Brain microvascular endothelial cell (primary cell): ENCODE measurements at regions not wholly inside any gene's neighbourhood (a gene's known extent, or its start where the extent isn't known, plus 50 kb on each side); places are given as distances from the start of the nearest gene placed in this dataset.

Experiments
- DNase-seq: peaks from one replicate; pipeline ENCODE4 v3.0.0-alpha.2; 2020
- H3K27ac ChIP-seq: fragments of 250-450 bp; sonication (Bioruptor Pico); 2 replicates; pipeline ENCODE4 v1.5.1; 2020; ENCODE audit warnings: mild to moderate bottlenecking, moderate library complexity
- H3K27me3 ChIP-seq: fragments of 250-450 bp; sonication (Bioruptor Pico); replicated peaks from 2 replicates; pipeline ENCODE4 v1.5.1; 2020; ENCODE audit warnings: mild to moderate bottlenecking
- H3K36me3 ChIP-seq: fragments of 250-450 bp; sonication (Bioruptor Pico); replicated peaks from 2 replicates; pipeline ENCODE4 v1.5.1; 2020; ENCODE audit warnings: mild to moderate bottlenecking
- H3K4me3 ChIP-seq: 2 replicates; pipeline ENCODE4 v1.5.1; 2011; ENCODE audit warnings: low read depth, mild to moderate bottlenecking, control low read depth, low read length, moderate library complexity
- in situ Hi-C: cut with HindIII; loops from 2 replicates; pipeline ENCODE4 v1.10.0; 2017; ENCODE audit warnings: low sequenced_read_pairs, low pct_ligation_motif_present
- TF ChIP-seq, protein P1 (sequence below): IDR thresholded peaks from 2 replicates; pipeline ENCODE4 v1.5.1; 2011; ENCODE audit warnings: low read depth, mild to moderate bottlenecking, moderate library complexity, low read length, control low read depth, inconsistent platforms; ENCODE audit errors: missing control alignments

DNA sequence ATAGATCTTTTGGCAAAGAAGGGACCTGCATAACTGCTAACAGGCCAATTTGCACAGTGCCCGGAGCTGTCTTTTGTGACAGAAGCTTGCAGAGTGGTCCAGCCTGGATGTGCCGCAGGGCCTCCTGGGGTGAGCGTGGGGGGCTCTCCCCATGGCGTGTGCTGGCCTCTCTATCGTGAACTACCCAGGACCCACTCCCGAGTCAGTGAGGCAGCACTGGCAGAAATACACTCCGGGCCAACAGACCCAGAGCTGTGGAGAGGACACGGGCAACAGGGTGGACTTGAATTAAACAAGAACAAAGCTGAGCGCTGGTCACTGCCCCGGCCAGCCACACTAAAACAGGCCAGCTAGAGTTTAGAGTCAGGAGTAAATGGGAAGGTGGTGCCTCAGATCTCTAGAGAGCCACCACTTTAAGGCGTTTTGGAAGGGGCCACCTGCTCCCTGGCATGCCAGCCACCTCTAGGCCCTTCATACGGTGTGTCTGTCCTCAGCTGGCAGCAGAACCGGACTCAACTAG lies 152.1 kb downstream of the KLF13 start:
- TF ChIP-seq, protein P1, sequence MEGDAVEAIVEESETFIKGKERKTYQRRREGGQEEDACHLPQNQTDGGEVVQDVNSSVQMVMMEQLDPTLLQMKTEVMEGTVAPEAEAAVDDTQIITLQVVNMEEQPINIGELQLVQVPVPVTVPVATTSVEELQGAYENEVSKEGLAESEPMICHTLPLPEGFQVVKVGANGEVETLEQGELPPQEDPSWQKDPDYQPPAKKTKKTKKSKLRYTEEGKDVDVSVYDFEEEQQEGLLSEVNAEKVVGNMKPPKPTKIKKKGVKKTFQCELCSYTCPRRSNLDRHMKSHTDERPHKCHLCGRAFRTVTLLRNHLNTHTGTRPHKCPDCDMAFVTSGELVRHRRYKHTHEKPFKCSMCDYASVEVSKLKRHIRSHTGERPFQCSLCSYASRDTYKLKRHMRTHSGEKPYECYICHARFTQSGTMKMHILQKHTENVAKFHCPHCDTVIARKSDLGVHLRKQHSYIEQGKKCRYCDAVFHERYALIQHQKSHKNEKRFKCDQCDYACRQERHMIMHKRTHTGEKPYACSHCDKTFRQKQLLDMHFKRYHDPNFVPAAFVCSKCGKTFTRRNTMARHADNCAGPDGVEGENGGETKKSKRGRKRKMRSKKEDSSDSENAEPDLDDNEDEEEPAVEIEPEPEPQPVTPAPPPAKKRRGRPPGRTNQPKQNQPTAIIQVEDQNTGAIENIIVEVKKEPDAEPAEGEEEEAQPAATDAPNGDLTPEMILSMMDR = no peak

DNA sequence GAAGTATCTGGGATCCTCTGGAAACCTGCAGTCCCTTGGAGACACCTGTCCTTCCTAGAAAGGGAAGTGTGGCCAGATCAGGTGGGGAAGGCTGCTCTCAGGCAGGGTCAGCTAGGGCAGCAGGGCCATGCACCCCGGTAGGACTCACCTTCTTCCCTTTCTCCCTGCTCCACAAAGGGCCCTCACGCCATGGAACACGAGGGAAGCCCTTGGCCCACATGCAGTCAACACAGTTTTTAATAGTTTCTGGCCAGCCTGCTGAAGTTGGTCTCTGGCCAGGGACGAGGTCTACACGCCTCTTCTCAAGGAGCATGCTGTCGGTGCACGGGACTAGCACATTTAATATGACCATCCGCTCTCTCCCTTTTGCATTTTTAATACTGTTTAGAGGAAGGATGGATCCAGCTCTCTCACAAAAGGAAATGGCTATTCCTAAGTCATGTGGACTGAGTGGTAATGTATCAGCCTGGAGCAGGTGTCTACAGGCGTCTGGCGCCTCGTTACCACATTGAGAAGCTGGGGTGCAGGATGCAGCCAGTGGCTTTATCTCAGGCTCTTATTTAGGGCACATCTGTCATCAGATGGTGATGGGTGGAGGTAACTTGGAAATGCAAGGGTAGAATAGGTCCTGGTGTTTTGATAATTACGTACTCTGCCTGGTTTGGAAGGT lies 153.9 kb downstream of the KLF13 start:
- in situ Hi-C loops = loop anchor here (25.0 kb wide), 1 partner anchor 268 kb away; no protein-coding TSS in a partner anchor
- H3K4me3 ChIP-seq = no peak overlapping the region
- no peak for DNase-seq
- peaks cover 14% of the 10 kb centered on the region for H3K27me3 ChIP-seq
- no peak overlapping the region for H3K27ac ChIP-seq
- H3K36me3 ChIP-seq = no peaks in the 10 kb centered on the region
- TF ChIP-seq, protein P1 = no peak

More for the DNA sequence above, 152.1 kb downstream of the KLF13 start:
- no peaks in the 10 kb centered on the region for H3K36me3 ChIP-seq
- H3K27ac ChIP-seq = no peak overlapping the region
- in situ Hi-C loops = loop anchor here (25.0 kb wide), 1 partner anchor 266 kb away; no protein-coding TSS in a partner anchor
- no peak overlapping the region for H3K4me3 ChIP-seq
- DNase-seq = no peak
- peaks cover 12% of the 10 kb centered on the region for H3K27me3 ChIP-seq

DNA sequence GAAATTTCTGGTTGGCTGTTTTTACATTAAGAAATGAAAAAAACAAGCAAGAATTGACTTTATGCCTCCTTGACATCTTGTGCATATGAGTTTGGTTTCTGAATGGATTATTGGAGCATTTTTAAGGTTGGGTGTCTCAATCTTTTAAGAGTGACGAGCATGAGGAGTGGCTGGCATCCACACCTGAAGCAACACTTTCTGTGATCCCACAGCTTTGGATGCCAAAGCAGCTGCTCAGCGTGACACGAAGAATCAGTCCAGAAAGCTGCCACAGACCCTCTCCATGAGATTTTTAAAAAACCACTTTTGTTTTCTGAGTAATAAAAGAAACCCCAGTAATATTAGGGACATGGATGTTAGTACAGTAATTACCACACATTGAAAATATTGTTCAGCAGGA lies 154.5 kb downstream of the KLF13 start:
- no peak for DNase-seq
- Histone ChIP-seq H3K36me3 (no peaks in the 10 kb centered on the region), H3K27me3 (peaks cover 14% of the 10 kb centered on the region), H3K27ac (no peak overlapping the region), H3K4me3 (no peak overlapping the region)
- in situ Hi-C loops = loop anchor here (25.0 kb wide), 1 partner anchor 269 kb away; no protein-coding TSS in a partner anchor
- TF ChIP-seq, protein P1 = no peak

DNA sequence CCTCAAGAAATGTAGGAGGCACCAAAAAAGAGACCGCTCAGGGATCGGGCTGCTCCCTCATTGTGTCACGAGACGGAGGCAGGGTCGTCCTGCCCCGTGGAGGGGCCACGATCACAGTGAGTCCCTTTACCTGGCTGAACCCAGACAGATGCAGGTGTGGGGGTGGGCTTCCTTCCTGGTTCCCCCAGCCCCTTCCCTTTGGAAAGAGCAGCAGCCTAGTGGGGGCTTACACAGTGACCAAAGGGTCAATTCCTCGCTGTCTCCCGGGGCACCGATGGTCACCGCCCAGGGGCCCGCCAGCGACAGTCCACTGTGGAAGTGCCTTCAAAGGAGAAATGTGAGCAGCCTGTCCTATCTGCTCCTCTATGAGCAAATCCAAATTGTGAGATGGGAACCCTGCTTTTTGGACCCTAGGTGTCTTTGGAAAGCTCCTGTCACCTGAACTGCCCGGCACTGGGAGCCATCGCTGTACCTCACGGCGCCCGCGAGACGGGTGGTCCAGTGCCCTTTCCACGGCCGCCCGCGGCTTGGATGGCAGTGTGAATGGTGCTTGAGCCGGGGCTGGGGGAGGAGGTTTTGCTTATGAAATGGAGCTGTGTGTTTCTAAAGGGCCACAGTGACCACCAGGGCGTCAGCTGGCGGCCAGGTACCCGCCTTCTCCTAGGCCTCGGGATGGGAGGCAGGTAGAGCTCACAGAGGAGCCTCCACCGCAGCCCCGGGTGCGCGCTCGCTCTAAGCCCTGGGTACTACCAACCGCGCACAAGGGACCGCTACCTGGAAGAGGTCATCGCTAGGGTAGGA lies 155.7 kb downstream of the KLF13 start:
- Histone ChIP-seq H3K36me3 (no peaks in the 10 kb centered on the region), H3K27me3 (peaks cover 14% of the 10 kb centered on the region), H3K27ac (no peak overlapping the region), H3K4me3 (no peak overlapping the region)
- in situ Hi-C loops = loop anchor here (25.0 kb wide), 1 partner anchor 270 kb away; no protein-coding TSS in a partner anchor
- DNase-seq = no peak
- TF ChIP-seq, protein P1 = no peak

DNA sequence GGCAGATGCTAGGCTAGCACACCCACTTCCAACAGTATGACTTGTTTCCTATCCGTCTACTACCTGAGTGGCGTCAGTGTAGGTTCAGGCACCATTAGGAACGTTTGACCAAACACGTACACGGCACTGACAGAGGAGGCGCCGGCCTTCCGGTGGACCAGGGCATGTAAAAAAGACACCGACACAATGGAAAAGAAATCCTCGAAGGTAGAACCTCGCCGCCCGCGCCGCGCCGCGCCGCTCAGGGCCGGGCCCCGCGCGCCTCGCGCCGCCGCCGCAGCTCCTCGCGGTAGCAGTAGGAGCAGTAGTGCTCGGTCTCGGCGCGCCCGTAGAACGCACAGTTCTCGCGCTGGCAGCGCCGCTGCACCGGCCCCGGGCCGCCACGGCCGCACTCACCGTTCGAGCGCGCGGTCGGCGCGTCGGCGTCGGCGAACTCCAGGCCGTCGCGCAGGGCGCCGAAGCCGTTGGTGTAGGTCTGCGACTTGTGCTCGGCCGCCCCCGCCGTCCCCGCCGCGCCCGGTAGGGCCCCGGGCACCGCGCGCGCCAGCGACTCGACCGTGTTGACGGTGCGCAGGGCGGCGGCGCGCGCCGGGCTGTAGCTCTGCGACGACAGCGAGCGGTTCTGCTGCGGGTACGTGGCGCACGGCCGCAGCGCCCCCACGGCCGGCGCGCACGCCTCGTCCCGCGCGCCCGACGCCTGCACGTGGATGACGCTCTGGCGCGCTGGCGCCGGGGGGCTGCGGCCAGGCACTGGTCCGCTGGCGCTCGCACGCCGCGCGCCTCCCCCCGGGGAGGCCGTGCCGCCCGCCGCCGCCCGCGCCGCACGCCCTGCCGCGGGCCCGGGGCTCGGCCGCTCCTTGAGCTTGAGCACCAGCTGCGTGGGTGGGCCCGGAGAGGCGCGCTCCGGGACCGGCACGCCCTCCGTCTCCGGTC lies 156.7 kb downstream of the KLF13 start:
- in situ Hi-C loops = loop anchor here (25.0 kb wide), 1 partner anchor 271 kb away; no protein-coding TSS in a partner anchor
- Histone ChIP-seq H3K36me3 (no peaks in the 10 kb centered on the region), H3K27me3 (peaks cover 14% of the 10 kb centered on the region), H3K27ac (no peak overlapping the region), H3K4me3 (no peak overlapping the region)
- DNase-seq = no peak
- TF ChIP-seq, protein P1 = no peak
